Activated CD4-positive, alpha-beta T cell treated with anti-CD3 and anti-CD28 coated beads, Interleukin-2, amount 10 ng/mL, durations not matched to agents 7 days and 5 days (primary cell): ENCODE measurements at regions not wholly inside any gene's neighbourhood (a gene's known extent, or its start where the extent isn't known, plus 50 kb on each side); places are given as distances from the start of the nearest gene placed in this dataset.
A peak's percentile ranks its signal among the peaks of the same experiment; 100 is the strongest.

Experiments
- CTCF ChIA-PET: fragments of 350-600 bp; sonication (Branson Sonifier 250); formaldehyde crosslinking; loops from one replicate; lab custom pipeline; 2021; ENCODE audit warnings: antibody characterized with exemption; lab: Charles Lee
- POLR2A ChIA-PET: fragments of 350-600 bp; sonication (Branson Sonifier 250); formaldehyde crosslinking; loops from one replicate; lab custom pipeline; 2021; ENCODE audit warnings: antibody characterized with exemption; lab: Charles Lee
- DNase-seq: peaks from one replicate; pipeline ENCODE4 v3.0.0-alpha.2; 2020
- H3K27ac Mint-ChIP-seq: one replicate; pipeline ENCODE4 v1.8.0; 2021; ENCODE audit warnings: mild to moderate bottlenecking, moderate library complexity, mixed read lengths
- H3K27me3 Mint-ChIP-seq: one replicate; pipeline ENCODE4 v1.8.0; 2021; ENCODE audit warnings: mixed read lengths
- H3K36me3 Mint-ChIP-seq: one replicate; pipeline ENCODE4 v1.8.0; 2021; ENCODE audit warnings: low read depth, mixed read lengths
- H3K4me1 Mint-ChIP-seq: one replicate; pipeline ENCODE4 v1.8.0; 2021; ENCODE audit warnings: mixed read lengths
- H3K4me3 Mint-ChIP-seq: one replicate; pipeline ENCODE4 v1.8.0; 2021; ENCODE audit warnings: mild to moderate bottlenecking, moderate library complexity, mixed read lengths
- H3K9me3 Mint-ChIP-seq: one replicate; pipeline ENCODE4 v1.8.0; 2021; ENCODE audit warnings: mixed read lengths

- Mint-ChIP-seq H3K4me3 (no peak overlapping the region), H3K9me3 (no peaks in the 10 kb centered on the region), H3K27ac (no peak overlapping the region), H3K27me3 (no peaks in the 10 kb centered on the region), H3K36me3 (no peaks in the 10 kb centered on the region), H3K4me1 (peaks cover 1% of the 10 kb centered on the region)
- CTCF ChIA-PET: no interaction called here
- POLR2A ChIA-PET: no interaction called here
- no peak for DNase-seq
These were observed 254.8 kb downstream of the MSRB3 start for GRCh38 chr12:65533177-65533883.

GRCh38 chr12:65534238-65534841 lies 255.9 kb downstream of the MSRB3 start:
- DNase-seq: no peak
- H3K27ac Mint-ChIP-seq: no peak overlapping the region
- CTCF ChIA-PET: interaction anchor here (0.6 kb wide), 1 partner anchor 234 kb away, joined by 3 read pairs; no protein-coding TSS in a partner anchor

GRCh38 chr12:65535946-65536345 lies 257.5 kb downstream of the MSRB3 start:
- no peaks in the 10 kb centered on the region for H3K27me3 Mint-ChIP-seq
- ChIA-PET POLR2A (no interaction called here), CTCF (no interaction called here)
- H3K4me3 Mint-ChIP-seq: no peak overlapping the region
- H3K4me1 Mint-ChIP-seq: peaks cover 1% of the 10 kb centered on the region
- DNase-seq: no peak
- no peak overlapping the region for H3K27ac Mint-ChIP-seq
- peaks cover 9% of the 10 kb centered on the region for H3K9me3 Mint-ChIP-seq
- no peaks in the 10 kb centered on the region for H3K36me3 Mint-ChIP-seq

More at GRCh38 chr12:65534238-65534841, 255.9 kb downstream of the MSRB3 start:
- H3K36me3 Mint-ChIP-seq: no peaks in the 10 kb centered on the region
- no peaks in the 10 kb centered on the region for H3K27me3 Mint-ChIP-seq
- peaks cover 3% of the 10 kb centered on the region for H3K9me3 Mint-ChIP-seq
- POLR2A ChIA-PET: no interaction called here
- no peak overlapping the region for H3K4me3 Mint-ChIP-seq
- H3K4me1 Mint-ChIP-seq: peaks cover 1% of the 10 kb centered on the region

GRCh38 chr12:65536351-65536750 lies 257.9 kb downstream of the MSRB3 start:
- peaks cover 13% of the 10 kb centered on the region for H3K9me3 Mint-ChIP-seq
- H3K27me3 Mint-ChIP-seq: no peaks in the 10 kb centered on the region
- no peaks in the 10 kb centered on the region for H3K36me3 Mint-ChIP-seq
- no peak overlapping the region for H3K4me3 Mint-ChIP-seq
- H3K27ac Mint-ChIP-seq: no peak overlapping the region
- ChIA-PET CTCF (no interaction called here), POLR2A (no interaction called here)
- H3K4me1 Mint-ChIP-seq: peaks cover 1% of the 10 kb centered on the region
- no peak for DNase-seq

GRCh38 chr12:65536876-65537681 lies 258.6 kb downstream of the MSRB3 start:
- no peaks in the 10 kb centered on the region for H3K27me3 Mint-ChIP-seq
- no peaks in the 10 kb centered on the region for H3K36me3 Mint-ChIP-seq
- H3K27ac Mint-ChIP-seq: no peak overlapping the region
- no peak for DNase-seq
- POLR2A ChIA-PET: no interaction called here
- peaks cover 13% of the 10 kb centered on the region for H3K9me3 Mint-ChIP-seq
- CTCF ChIA-PET: no interaction called here
- peaks cover 1% of the 10 kb centered on the region for H3K4me1 Mint-ChIP-seq
- H3K4me3 Mint-ChIP-seq: no peak overlapping the region

- no peak for DNase-seq
- no peaks in the 10 kb centered on the region for H3K36me3 Mint-ChIP-seq
- no peaks in the 10 kb centered on the region for H3K27me3 Mint-ChIP-seq
- H3K9me3 Mint-ChIP-seq: peaks cover 13% of the 10 kb centered on the region
- no peak overlapping the region for H3K4me3 Mint-ChIP-seq
- ChIA-PET CTCF (no interaction called here), POLR2A (no interaction called here)
- H3K27ac Mint-ChIP-seq: no peak overlapping the region
- no peaks in the 10 kb centered on the region for H3K4me1 Mint-ChIP-seq
These were observed 259.5 kb downstream of the MSRB3 start for GRCh38 chr12:65537978-65538377.

- Mint-ChIP-seq H3K4me1 (no peaks in the 10 kb centered on the region), H3K36me3 (no peaks in the 10 kb centered on the region), H3K27ac (no peak overlapping the region), H3K9me3 (peaks cover 13% of the 10 kb centered on the region), H3K27me3 (no peaks in the 10 kb centered on the region), H3K4me3 (no peak overlapping the region)
- POLR2A ChIA-PET: no interaction called here
- no peak for DNase-seq
- CTCF ChIA-PET: no interaction called here
These were observed 260.5 kb downstream of the MSRB3 start for GRCh38 chr12:65539023-65539422.

- H3K27ac Mint-ChIP-seq: no peak overlapping the region
- CTCF ChIA-PET: no interaction called here
- H3K4me1 Mint-ChIP-seq: no peaks in the 10 kb centered on the region
- no peak overlapping the region for H3K4me3 Mint-ChIP-seq
- no peaks in the 10 kb centered on the region for H3K27me3 Mint-ChIP-seq
- peaks cover 13% of the 10 kb centered on the region for H3K9me3 Mint-ChIP-seq
- H3K36me3 Mint-ChIP-seq: no peaks in the 10 kb centered on the region
- POLR2A ChIA-PET: no interaction called here
- no peak for DNase-seq
These were observed 261.7 kb downstream of the MSRB3 start for GRCh38 chr12:65540140-65540539.

- Mint-ChIP-seq H3K4me1 (no peaks in the 10 kb centered on the region), H3K36me3 (no peaks in the 10 kb centered on the region), H3K4me3 (no peak overlapping the region), H3K27me3 (no peaks in the 10 kb centered on the region), H3K27ac (no peak overlapping the region), H3K9me3 (no peaks in the 10 kb centered on the region)
- DNase-seq: no peak
- POLR2A ChIA-PET: no interaction called here
- CTCF ChIA-PET: no interaction called here
These were observed 268.0 kb downstream of the MSRB3 start for GRCh38 chr12:65546528-65546927.

GRCh38 chr12:65556676-65557437 lies 267.4 kb upstream of the HMGA2 start:
- no peak overlapping the region for H3K27ac Mint-ChIP-seq
- no peaks in the 10 kb centered on the region for H3K4me1 Mint-ChIP-seq
- no peaks in the 10 kb centered on the region for H3K27me3 Mint-ChIP-seq
- H3K36me3 Mint-ChIP-seq: no peaks in the 10 kb centered on the region
- no peak overlapping the region for H3K4me3 Mint-ChIP-seq
- peak; percentile 61 for DNase-seq
- POLR2A ChIA-PET: no interaction called here
- no peaks in the 10 kb centered on the region for H3K9me3 Mint-ChIP-seq
- CTCF ChIA-PET: interaction anchor here (0.6 to 1.1 kb wide), 3 partner anchors 12 to 473 kb away, joined by 3 to 4 read pairs (median 3); no protein-coding TSS in a partner anchor

GRCh38 chr12:65557438-65558181 lies 266.7 kb upstream of the HMGA2 start:
- Mint-ChIP-seq H3K36me3 (no peaks in the 10 kb centered on the region), H3K9me3 (no peaks in the 10 kb centered on the region), H3K4me3 (no peak overlapping the region), H3K27ac (no peak overlapping the region), H3K4me1 (no peaks in the 10 kb centered on the region), H3K27me3 (peaks cover 2% of the 10 kb centered on the region)
- CTCF ChIA-PET: interaction anchor here (1.1 kb wide), 1 partner anchor 16 kb away, joined by 3 read pairs; no protein-coding TSS in a partner anchor
- POLR2A ChIA-PET: no interaction called here
- no peak for DNase-seq

GRCh38 chr12:65560286-65560685 lies 264.0 kb upstream of the HMGA2 start:
- H3K27ac Mint-ChIP-seq: no peak overlapping the region
- H3K4me3 Mint-ChIP-seq: no peak overlapping the region
- CTCF ChIA-PET: no interaction called here
- H3K27me3 Mint-ChIP-seq: peaks cover 2% of the 10 kb centered on the region
- DNase-seq: no peak
- no peaks in the 10 kb centered on the region for H3K4me1 Mint-ChIP-seq
- POLR2A ChIA-PET: no interaction called here
- H3K36me3 Mint-ChIP-seq: no peaks in the 10 kb centered on the region
- no peaks in the 10 kb centered on the region for H3K9me3 Mint-ChIP-seq
